GM21825 (cell line): ENCODE measurements at regions not wholly inside any gene's neighbourhood (a gene's known extent, or its start where the extent isn't known, plus 50 kb on each side); places are given as distances from the start of the nearest gene placed in this dataset.

Experiments
- ATAC-seq: cut with Tn5 transposase; IDR thresholded peaks from one replicate; pipeline ENCODE4 v1.9.1; 2021; ENCODE audit warnings: mild to moderate bottlenecking, moderate library complexity; ENCODE audit not compliant: unreplicated experiment

GRCh38 chr7:89401099-89401498 lies 605.6 kb upstream of the TEX47 start:
- no peak for ATAC-seq

- no peak for ATAC-seq
Observed at GRCh38 chr7:89401690-89402089, 606.2 kb upstream of the TEX47 start.

DNA sequence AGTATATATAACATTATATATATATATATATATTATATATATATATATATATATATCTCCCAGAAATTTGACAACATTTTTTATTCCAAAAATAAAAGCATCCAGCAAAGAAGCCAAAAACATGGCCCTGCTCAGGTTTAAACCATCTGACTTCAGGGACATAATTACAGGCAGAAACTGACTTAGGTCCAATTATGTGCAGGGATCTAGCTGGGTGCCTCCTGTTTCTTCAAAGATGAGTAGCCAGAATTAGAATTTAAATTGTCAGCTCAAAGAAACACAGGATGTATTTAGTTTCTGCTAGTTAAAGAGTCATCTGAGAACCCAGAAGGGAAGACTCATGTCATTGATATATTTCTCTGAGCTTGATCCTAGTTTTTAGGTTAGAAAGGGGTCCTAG lies 656.4 kb upstream of the TEX47 start:
- no peak for ATAC-seq

DNA sequence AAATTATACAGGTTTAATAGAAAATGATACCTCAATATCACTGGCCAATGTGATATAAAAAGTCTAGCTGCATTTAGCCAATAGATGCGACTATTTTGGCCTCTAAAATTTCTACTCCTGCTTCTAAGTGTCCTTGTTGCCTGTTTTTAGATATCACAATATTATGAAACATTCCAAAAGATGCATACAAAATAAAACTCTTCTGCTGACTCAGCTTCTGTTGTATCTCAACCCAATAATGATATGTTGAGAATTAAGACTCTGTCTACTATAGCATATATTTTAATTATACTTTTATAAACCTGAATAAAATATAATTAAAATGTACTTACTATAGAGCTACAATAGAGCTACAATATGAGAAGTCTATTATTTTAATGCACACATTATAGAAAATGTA lies 661.0 kb upstream of the TEX47 start:
- no peak for ATAC-seq

DNA sequence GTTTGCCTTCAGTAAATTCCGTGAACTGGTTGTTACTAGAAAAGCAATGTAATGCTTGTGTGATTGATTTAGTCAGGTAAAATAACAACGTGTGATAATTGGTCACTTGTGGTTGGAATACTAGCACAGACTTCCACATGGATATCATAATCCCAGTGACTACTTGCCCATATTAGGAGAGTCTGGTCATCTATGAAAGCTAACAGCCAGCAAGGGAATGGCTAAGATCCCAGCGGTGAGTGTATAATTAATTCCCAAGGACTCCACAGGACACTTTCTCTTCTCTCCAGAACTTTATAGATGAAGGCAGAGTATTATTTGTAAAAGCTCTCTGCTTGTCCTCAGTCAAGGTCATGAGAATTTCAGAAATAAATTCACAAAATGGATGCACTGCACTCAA lies 662.6 kb upstream of the TEX47 start:
- ATAC-seq, result no peak

DNA sequence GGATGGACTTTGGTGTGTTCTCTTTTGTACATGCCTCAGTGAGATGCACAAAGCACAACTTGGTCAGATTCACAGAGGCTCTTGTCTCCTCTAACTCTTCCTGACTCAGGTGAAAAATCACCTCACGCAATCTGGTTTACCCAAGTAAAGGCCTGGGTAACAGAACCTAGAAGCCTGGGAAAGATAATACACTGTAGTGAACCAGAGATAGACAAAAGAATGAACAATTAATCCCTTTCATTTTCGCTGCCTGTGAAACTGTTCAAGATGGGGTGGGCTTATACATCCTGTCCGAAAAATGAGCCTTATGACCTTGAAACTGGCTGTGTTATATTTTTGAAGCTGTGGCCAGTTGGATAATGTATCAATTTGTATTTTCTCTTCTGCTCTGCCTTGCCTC lies 678.9 kb upstream of the TEX47 start:
- ATAC-seq, result no peak

GRCh38 chr7:89477991-89478390 lies 676.3 kb upstream of the STEAP1 start:
- ATAC-seq, result no peak

DNA sequence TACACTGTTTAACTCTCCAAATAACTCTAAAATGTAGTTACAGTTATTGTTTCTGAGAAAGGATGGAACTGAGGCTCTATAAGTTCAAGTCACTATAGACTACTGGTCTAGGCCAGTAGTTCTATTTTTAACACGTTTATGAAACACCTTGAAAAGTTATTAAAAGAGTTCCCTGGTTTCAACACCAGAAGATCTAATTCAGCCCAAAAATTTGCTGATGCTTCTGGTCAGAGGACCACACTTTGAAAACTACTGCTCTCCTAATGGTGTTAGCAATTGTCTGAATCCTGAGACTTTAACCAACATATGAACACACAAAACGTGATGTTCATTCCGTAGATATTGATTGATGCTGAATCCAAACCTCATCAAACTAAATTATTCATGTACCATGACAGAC lies 658.6 kb upstream of the STEAP1 start:
- no peak for ATAC-seq

DNA sequence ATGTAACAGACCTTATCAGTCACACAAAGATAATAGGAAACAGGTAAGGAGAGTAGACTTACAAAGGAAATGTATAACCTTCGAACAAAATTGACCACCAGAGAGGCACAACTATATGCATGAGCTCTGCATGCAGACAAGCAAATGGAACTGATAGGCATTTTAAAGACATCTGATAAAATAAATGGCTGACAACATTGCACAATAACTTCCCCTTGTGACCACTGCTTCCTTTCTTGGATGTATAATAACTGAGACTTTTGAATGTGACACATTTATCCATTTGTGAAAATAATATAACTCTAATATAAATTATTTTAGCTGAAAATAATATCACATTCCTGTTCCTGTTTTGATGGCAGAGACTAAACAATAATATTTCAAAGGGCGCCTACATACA lies 654.2 kb upstream of the STEAP1 start:
- no peak for ATAC-seq

GRCh38 chr7:89503281-89503680 lies 651.0 kb upstream of the STEAP1 start:
- ATAC-seq, result no peak

GRCh38 chr7:89507034-89507433 lies 647.2 kb upstream of the STEAP1 start:
- ATAC-seq, result no peak

DNA sequence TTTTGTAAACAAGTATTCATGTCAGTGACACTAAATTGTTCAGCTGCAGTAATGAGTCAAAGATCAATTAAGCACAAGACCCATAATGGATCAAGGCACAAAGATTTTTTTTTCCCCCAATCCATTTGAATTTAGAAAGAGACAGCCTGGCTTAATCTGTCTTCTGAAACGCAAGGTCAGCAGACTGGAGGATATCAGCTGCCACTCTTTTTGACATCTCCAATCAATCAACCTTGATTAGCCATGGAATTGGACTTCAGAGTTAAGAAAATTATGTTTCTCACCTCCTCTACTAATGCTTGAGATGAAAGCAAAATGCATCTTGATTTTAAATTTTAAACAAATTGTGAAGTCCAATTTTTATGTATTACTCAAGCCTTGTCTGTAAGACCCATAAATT lies 642.4 kb upstream of the STEAP1 start:
- no peak for ATAC-seq

DNA sequence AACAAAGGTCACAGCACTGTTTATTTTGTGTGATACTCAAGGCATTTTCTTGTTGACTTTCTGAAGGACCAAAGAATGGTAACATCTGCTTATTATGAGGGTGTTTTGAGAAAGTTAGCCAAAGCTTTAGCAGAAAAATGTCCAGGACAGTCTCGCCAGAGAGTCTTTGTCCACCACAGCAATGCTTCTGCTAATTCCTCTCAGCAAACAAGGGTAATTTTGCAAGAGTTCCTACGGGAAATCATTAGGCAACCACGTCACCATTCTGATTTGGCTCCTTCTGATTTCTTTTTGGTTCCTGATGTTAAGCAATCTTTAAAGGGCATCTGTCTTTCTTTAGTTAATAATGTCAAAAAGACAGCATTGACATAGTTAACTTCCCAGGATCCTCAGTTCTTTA lies 639.3 kb upstream of the STEAP1 start:
- ATAC-seq, result no peak

DNA sequence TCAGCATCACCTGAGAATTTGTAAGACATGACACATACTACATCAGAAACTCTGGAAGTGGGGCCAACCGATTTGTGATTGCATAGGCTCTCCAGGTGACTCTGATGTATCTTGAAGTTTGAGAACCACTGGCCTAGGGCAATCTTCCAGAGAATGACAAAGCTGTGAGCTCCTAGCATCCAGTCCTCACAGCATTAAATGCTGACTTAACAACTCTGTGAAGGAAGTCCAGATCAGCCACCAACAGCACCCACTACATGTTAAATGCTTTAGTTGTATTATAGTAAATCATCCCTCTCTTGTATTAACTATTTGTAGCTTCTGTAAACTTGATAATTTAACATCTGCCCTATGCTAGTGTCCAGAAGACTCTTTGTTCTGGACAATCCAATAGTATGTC lies 636.5 kb upstream of the STEAP1 start:
- ATAC-seq, result no peak

DNA sequence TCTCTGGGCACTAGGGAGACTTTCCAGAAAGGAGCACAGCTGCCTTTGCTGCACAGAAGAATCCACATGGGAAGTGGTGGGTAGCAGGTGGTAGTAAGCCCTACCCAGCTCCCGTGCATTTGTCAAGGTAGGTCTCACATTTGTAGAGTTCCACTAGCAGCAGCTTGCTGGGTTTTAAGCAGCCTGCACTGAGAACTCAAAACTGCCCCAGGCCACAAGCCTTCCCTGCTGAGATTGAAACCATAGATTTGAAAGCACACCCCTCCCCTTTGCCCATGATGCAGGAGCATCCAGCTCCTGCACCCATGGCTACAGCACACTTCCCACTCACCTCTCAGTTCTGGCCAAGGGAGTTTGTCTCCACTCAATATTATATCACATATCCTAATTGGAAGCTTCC lies 604.5 kb upstream of the STEAP1 start:
- no peak for ATAC-seq

- ATAC-seq, result no peak
Observed at GRCh38 chr7:89554209-89554608, 600.1 kb upstream of the STEAP1 start.

GRCh38 chr7:89559596-89559995 lies 594.7 kb upstream of the STEAP1 start:
- no peak for ATAC-seq

DNA sequence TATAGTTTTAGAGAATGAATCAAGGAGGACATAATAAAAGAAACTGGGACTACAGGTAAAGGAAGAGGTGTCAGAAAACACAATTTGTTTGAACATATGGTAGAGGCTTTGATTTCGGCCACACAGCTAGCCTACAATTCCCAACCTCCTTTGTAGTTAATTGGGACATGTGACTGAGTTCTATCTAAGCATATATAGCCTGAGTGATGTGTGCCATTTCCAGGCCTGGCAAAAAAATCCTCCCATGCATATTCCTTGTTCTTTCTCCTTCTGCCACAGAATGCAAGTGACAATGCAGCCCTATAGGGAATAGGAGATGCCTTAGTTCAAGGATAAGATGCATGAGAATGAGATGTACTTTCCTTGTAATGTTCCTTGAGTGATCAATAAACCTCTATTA lies 590.7 kb upstream of the STEAP1 start:
- ATAC-seq, result no peak

DNA sequence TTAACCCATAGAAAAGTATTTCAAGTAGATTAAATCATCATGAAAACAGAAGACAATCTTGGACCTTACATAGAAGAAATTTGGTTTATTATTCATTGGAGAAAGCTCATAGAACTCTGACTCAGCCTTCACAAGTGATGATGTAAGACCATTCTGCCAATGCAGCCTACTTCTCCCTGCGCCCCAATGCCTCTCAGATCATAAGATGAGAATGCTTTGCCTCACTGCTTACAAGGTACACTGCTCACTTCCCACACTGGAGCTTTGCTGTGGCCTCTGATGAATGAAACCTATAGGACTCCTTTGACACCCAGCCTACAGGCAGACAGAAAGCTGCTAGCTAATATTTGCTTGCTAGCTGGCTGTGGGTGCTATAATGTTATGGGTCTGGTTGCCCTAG lies 569.4 kb upstream of the STEAP1 start:
- ATAC-seq, result no peak

GRCh38 chr7:89593125-89593524 lies 561.1 kb upstream of the STEAP1 start:
- no peak for ATAC-seq

GRCh38 chr7:89602984-89603383 lies 551.3 kb upstream of the STEAP1 start:
- no peak for ATAC-seq

GRCh38 chr7:89605362-89605761 lies 548.9 kb upstream of the STEAP1 start:
- no peak for ATAC-seq

DNA sequence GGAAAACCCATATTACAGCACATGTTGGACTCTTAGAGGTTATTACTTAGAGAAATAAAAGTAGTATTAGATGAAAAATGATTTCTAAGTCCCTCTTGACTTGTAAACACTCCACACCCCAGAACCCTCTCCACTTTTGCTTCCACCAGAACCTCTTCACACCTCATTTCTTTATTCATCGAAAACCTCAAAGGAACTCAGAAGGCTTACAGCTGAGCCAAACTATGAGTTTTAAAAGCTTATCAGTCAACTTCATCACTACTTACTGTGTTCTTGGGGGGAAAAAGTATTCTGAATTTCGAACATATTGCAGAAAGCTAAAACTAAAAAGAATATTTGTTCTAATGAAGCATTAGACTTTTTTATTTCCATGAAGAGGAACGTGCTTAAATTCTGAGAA lies 547.8 kb upstream of the STEAP1 start:
- ATAC-seq, result no peak

- no peak for ATAC-seq
Observed at GRCh38 chr7:89607792-89608191, 546.5 kb upstream of the STEAP1 start.
